PC-9 (cell line): ENCODE measurements at regions not wholly inside any gene's neighbourhood (a gene's known extent, or its start where the extent isn't known, plus 50 kb on each side); places are given as distances from the start of the nearest gene placed in this dataset.

ENCODE experiments used
- EZH2 ChIP-seq: fragments of 200-600 bp; sonication (generic); IDR thresholded peaks from 2 replicates; pipeline ENCODE4 v1.8.0; 2017; ENCODE audit warnings: antibody characterized with exemption, low read depth
- TF ChIP-seq, protein P1 (sequence below): fragments of 200-600 bp; sonication (generic); conservative IDR thresholded peaks from 2 replicates; pipeline ENCODE4 v1.6.1; 2017; ENCODE audit warnings: mixed run types, antibody characterized with exemption, mild to moderate bottlenecking, moderate library complexity

DNA sequence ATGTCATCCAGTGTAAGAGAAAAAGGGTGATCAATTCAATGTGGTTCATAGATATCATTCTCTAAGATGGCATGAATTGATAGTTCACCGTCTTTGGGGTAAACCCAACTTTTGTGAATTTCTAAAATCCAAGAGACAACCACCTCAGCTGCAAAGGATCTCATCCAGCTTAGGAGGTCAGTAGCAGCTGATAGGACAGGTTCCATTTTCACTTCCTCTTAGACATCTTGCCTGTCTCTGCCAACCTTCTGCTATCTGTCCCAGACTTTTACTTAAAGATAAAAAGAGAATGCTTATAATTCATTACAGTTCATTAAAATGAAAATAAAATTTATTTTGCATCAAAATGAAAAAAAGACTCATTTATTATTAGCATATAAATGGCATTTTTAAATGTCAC lies 468.2 kb downstream of the XYLT1 start:
- TF ChIP-seq, protein P1, sequence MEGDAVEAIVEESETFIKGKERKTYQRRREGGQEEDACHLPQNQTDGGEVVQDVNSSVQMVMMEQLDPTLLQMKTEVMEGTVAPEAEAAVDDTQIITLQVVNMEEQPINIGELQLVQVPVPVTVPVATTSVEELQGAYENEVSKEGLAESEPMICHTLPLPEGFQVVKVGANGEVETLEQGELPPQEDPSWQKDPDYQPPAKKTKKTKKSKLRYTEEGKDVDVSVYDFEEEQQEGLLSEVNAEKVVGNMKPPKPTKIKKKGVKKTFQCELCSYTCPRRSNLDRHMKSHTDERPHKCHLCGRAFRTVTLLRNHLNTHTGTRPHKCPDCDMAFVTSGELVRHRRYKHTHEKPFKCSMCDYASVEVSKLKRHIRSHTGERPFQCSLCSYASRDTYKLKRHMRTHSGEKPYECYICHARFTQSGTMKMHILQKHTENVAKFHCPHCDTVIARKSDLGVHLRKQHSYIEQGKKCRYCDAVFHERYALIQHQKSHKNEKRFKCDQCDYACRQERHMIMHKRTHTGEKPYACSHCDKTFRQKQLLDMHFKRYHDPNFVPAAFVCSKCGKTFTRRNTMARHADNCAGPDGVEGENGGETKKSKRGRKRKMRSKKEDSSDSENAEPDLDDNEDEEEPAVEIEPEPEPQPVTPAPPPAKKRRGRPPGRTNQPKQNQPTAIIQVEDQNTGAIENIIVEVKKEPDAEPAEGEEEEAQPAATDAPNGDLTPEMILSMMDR: no peak
- no peak for TF ChIP-seq EZH2
